ENCODE measurements at regions not wholly inside any gene's neighbourhood (a gene's known extent, or its start where the extent isn't known, plus 50 kb on each side); places are given as distances from the start of the nearest gene placed in this dataset.
"Not testable (repeated sequence)": the region's sequence is repeated elsewhere in the genome, so short reads cannot be mapped to it uniquely, and the experiment has no call there.

DNA sequence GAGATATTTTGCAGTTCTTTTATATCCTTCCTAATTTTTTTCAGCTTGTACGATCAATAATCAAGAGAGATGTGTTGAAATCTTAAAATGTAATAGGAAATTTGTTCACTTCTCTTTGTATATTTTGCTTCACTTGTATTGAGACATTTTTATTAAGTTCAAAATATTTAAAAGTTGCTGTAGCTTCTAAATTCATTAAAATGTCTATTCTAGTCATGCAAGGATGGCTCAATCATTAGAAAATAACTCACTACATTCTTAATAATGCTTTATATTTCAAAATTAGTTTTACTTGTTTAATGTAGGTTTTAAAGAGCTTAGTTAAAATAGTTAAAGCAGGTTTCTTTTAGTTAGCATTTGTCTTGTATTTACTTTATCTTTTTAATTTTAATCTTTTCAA lies 308.4 kb downstream of the CYRIA start:
- DNase-seq, result no peak

DNA sequence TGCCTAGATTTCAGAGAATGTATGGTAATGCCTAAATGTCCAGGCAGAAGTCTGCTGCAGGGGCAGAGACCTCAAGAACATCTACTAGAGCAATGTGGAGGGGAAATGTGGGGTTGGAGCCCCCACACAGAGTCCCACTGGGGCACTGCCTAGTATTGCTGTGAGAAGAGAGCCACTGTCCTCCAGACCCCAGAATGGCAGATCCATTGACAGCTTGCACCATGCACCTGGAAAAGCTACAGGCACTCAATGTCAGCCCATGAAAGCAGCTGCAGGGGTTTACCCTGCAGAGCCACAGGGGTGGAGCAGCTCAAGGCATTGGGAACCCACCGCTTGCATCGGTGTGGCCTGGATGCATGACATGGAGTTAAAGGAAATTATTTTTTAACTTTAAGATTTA lies 314.1 kb downstream of the CYRIA start:
- DNase-seq, result no peak

DNA sequence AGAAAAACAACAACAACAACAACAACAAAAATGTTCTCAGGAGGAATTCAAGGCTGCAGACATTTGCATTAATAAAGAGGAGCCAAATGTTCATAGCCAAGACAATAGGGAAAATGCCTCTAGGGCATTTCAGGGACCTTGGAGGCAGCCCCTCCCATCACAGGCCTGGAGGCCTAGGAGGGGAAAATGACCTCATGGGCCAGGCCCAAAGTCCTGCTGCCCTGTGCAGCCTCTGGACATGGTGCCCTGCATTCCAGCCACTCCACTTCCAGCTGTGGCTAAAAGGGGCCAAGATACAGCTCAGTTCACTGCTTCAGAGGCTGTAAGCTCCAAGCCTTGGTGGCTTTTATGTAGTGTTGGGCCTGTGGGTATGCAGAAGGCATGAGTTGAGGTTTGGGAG lies 314.5 kb downstream of the CYRIA start:
- no peak for DNase-seq

DNA sequence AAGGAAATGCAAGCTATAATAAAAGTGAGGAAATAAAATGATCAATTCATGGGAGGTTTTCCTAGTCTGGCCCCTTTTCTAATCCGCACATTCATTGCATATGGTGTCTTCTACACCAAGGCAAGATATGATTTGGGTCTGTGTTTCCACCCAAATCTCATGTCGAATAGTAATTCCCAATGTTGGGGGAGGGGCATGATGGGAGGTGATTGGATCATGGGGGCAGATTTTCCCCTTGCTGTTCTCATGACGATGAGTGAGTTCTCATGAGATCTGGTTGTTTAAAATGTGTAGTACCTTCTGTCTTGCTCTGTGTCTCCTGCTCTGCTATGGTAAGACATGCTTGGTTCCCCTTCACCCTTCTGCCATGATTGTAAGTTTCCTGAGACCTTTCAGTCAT lies 315.4 kb downstream of the CYRIA start:
- no peak for DNase-seq

DNA sequence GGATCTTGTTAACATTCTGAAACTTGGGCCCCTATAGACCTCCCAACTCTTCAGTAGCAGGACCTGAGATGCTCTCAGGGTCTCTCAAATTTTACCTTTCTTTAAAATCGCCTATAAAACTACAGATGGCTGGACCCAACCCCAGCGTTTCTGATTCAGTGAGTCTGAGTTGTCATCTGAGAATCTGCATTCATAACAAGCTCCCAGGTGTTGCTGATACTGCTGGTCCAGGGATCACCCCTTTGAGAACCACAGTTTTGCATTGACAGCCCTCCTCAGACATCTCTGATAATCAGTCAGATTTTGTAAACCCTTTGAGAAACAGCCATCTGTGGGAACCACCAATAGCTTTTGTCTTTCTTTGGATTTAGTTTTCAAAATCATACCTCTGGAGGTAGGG lies 315.8 kb downstream of the CYRIA start:
- no peak for DNase-seq

DNA sequence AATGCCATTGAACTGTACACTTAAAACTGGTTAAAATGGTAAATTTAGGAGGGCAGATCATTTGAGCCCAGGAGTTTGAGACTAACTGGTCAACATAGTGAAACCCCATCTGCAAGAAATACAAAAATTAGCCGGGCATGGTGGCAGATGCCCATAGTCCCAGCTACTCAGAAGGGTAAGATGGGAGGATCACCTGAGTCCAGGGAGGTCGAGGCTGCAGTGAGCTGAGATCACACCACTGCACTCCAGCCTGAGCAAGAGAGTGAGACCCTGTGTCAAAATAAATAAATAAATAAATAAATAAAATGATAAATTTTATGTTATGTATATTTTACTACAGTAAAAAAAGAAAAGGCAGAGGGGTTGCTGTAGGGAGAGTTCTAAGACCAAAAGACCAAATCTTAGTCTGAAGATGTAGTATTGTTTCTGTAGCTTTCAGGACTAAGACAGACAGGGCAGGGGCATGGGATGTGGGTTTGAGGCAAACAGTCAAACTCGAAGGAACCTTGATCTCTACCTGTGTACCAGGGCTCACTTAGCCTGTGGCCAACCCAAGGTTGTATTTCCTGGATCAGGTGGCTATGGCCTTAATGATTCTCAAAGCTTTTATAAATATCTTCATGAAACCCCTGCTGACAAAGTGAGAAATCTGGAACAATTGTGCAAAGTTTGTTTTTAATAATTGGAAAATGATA lies 316.7 kb downstream of the CYRIA start:
- DNase-seq, result no peak

DNA sequence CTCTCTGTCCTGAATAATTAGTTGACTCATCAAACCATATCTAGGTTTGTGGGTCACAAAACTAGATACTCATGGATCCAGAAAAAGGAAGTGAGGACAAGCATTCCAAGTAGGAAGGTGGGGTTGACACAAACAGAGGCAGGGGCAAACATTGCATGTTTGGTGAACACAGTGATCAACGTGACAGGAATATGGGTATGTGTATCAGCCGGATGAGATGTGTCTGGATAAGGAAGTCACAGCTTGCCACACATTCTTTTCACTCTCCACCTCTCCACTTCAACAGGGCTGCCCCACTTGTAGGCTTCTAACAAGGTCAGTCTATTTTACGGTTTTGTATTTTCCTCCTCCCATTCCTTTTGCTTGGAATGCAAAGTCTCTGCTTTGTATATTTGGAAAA lies 319.0 kb downstream of the CYRIA start:
- DNase-seq, result no peak

DNA sequence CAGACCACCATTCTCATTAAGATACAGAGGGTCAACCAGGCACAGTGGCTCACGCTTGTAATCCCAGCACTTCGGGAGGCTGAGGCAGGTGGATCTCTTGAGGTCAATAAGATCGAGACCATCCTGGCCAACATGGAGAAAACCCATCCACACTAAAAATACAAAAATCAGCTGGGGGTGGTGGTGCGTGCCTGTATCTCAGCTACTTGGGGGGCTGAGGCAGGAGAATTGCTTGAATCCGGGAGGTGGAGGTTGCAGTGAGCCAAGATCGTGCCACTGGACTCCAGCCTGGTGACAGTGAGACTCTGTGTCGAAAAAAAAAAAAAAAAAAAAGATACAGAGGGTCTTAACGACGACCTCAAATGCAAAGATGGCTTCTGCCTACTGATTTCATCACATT lies 320.4 kb downstream of the CYRIA start:
- DNase-seq, result not testable (repeated sequence)

DNA sequence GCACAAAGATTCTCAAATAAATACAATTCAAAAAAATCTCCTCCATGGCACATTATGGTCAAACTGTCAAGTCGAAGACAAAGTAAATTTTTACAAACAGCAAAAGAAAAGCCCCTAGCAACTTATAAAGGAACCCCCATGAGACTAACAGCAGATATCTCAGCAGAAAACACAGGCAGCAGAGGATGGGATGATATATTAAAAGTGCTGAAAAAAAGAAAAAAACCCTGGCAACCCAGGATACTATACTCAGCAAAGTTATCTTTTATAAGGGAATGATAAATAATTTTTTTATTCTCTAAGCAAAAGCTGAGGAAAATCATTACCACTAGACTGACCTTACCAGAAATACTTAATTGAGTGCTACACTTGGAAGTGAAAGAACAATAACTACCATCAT lies 326.4 kb downstream of the CYRIA start:
- DNase-seq, result no peak

DNA sequence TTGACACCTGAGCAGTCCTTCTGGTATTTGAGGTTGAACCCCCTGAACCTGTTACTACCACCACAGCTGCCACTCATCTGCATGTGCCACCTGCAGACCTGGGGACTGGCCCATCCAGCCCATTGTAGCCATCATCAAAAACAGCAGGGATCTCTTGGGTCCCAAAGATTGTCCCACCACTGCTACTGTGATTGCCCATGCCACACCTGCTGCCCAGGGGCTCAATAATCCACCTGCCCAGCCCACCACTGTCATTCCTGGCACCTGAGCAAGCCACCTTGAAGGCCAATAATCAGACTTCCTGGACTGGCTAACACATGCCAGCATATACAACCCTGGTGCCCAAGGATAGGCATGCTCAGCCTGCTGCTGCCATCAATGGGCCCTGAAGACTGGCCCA lies 327.6 kb downstream of the CYRIA start:
- no peak for DNase-seq

DNA sequence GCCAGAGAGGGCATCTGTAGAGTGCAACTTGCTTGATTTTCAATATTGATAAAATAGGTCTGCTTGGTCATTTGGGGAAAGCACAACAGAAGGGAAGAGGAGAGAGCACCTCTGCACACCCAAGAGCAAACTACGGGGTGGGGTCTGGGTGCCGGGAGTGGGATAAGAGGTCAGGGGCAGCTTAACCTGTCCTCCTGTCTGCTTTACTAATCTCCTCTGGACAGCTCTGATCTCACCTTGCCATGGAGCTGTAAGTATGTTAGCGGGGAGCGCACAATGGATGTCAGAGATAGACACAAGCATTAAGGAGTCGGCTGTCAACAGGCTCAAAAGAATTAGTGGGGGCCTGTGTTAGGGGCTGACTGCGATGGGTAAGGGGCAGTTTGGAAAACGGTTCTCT lies 328.7 kb downstream of the CYRIA start:
- no peak for DNase-seq

DNA sequence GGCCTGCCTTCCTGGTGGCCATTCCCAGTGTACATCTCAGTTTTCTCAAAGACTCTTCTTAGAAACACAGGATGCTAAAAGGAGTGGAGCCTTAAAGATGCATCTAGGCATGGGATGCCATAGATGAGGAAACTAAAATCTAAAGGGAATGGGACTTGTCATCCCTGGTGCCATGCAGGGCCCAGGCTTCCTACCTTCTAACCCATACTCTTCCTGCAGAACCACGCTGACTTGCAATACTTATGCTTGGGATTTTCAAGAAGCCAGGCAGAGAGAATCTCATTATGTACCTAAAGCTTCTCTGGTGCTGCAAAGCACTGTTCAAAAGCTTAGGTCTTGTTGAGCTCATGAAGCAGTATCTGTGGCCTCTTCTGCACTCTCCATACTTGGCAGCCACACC lies 329.1 kb downstream of the CYRIA start:
- DNase-seq, result no peak

DNA sequence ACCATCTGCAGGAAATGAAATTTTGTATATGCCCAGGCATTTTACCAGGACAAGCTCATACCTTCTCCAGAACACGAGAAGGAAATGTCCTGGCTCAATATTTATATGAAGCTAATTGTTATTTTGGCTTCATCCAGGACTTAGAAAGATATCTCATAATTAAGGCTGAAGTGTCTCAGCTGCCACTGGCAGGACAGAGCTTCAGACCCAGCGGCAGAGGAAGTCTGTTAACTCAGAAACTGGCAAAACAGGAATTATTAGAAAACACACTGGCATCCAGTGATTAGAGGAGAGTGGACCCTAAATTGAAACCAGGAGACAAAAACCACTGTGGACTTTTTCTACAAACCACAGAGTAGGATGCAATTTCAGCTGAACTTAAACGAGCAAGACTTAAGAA lies 329.7 kb downstream of the CYRIA start:
- no peak for DNase-seq

DNA sequence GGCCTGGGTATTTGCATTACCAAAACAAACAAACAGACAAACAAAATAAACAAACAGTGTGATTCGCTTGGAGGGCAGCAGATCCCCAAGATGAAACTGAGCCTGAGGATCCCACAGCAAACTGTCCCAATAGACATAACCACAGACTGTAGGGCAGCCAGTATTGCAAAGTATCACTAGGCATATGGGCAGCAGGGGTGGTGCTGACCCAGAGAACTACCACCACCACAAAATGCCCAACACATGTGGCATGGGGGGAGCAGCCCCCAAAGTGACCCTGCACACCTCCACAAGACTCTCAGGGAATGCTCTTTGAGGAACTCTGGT lies 330.1 kb downstream of the CYRIA start:
- no peak for DNase-seq

DNA sequence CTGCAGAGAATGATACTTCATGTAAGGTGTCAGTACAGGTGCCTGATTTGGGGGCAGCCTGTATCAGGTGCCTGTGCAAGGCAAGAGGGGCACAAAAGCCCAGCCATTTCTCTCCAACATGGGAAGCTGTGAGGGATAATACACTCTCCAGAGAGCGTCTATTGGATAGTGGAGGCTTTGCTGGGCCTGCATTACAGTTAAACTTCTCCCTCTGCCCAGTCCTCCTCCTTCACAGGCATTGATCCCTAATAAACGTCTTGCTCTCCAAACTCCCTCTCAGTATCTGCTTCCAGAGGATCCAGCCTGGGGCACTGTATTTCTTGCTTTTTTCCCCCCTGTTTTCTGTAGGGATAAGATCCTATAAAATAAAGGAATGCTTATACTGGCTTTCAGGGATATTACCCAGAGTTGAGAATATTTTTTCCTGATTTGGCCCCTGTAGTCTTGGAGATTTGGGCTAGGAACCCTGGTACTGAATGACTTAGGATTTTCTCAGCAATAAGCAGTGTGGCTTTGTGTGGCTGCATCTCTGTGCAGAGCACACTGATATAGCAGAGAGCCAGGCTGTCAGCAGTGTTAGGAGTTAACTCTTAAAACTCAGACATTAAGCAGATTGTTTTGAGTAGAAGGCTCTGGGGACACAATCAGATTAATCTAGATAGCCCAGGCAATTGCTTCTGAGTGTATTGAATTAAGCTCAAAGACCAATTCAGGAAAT lies 330.6 kb downstream of the CYRIA start:
- DNase-seq, result no peak

DNA sequence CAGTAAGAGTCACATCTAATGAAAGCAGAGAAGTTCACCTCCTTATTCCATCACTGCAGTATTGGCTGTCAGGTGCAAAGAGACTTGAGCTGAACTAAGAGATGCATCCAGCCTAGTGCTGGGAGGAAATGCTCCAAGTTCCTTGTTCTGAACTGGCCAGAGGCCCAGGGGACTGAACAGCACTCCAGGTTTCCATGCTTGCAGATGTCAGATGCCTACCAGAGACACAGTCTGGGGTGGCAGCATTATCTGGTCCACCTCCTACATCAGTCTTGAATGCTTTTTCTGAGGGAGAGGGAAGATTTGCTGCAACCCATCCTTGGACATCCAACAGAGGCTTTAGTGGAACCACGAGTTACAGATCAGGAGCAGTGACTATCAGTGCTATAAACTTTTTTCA lies 331.3 kb downstream of the CYRIA start:
- DNase-seq, result no peak

DNA sequence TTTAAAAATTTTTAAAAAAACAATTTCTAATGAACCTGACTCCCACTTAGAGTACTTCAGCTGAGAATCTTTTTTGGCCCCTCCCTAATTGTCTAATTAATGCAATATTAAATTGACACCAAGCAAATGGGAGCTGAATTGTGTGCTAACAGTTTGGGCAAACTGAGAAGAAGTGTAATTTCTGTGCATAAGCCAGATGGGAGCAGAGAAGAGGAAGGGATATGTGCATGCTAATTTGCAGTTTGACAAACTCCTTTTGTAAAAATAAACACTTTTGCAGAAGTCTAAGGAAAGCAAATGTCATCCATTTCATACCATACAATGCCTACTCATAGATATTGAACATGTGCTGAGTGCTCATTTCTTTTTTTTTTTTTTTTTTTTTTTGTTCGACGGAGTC lies 332.0 kb downstream of the CYRIA start:
- no peak for DNase-seq

DNA sequence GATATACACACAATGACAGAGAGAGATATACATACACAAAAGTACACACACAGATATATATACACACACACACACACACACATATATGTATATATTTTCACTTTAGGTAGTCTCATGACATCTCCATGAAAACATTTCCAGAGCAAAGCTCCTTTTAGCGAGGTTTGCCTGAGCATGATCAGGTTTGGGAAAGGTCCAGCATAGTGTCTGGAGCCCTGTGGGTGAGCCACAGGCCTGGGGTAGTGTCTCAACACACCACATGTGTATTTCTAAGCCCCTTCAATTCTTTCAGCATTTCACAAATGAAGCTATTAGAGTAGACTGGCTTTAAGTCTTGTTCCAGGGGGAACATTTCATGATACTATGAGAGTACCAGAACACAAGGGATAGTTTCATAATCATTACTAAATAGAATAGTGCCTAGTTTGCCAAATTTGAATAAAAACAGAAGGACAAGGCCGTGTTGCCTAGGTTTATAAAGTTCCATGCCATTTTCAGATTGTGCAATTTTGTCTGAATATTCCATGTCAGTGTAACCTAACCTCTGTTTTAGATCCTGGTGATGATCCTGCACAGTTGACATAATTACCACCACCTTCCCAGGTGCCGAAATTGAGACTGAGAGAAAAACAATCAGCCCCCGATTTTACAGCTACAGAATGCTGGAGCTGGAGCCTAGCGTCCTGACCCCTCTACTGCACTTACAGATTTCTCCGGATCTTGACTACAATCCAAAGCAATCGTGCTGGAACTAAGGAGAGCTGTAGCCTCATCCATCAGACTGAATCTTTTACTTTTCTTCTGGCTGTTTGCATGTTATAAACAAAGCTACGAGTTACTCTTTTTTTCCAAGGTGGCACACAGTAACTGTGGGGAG lies 332.7 kb downstream of the CYRIA start:
- DNase-seq, result no peak

DNA sequence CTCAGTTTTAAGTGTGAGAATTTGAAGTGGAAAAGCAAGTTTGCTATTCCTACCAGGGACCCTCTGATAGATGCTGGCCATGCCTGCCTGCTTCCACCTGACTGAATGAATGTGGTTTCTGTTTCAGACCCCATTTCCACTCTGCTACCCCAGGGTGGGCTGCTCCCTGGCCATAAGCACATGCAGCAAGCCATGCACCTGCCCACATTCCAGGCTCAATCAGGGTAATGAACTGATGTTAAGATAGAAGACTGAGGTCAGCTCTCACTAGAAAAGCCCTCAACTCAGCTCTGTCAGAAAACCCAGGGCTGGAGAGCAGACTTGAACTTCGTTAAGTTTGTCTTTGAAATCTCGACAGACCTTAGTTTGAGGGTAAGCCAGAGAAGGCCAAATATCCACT lies 333.9 kb downstream of the CYRIA start:
- DNase-seq, result no peak

DNA sequence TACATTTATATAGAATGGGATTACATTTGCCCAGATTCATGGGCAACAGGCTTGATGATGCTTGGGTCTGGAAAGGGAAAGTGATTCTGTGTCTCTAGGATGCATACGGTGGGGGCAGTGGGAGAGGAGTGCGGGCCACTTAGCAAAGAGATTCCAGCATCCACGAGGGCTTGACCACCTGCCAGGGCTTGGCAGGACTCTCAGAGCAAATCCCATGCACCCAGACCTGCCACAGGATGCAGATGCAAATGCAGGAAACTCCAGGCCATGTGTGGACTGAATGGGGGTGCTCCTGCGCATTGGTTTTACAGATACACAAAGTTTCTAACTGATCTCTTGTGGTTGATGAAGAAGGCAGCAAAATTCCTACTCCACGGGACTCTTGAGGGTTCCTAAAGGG lies 334.7 kb downstream of the CYRIA start:
- DNase-seq, result no peak

DNA sequence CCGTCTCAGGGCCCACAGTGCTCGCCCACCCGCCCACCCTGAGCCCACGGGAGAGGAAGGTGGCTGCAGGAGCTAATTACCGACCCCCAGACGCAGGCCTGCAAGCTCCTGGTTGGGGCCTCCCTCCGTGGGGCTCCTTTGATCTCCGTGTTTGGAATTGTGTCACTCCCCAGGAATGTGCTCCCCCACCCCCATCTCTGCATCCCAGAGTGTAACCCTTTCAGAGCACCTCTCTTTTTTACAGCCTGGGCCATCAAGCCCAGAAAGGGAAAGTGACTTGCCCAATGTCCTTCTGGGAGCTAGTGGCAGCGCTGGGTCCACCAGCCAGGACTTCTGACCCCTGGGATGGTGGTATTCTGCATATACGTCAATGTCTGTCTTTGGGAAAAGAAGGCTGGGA lies 335.1 kb downstream of the CYRIA start:
- DNase-seq, result no peak

DNA sequence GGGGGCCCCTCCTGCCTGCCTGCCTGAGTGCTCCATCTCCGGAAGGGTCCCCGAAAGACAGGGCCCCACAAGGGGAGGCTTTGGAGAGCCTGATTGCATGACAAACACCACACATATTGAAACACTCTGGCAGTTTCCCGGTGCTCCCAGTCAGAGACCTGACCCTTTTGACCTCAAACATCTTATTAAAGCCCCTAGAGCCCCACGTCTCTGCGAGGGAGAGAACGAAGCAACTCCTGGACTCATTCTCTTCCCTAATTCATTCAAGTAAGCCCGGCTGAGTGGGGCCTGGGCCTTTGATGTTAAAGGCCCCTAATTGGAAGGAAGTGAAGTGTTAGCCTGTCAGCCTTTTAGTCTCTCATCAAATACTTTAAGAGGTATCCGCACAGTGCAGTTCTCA lies 335.6 kb downstream of the CYRIA start:
- DNase-seq, result no peak

DNA sequence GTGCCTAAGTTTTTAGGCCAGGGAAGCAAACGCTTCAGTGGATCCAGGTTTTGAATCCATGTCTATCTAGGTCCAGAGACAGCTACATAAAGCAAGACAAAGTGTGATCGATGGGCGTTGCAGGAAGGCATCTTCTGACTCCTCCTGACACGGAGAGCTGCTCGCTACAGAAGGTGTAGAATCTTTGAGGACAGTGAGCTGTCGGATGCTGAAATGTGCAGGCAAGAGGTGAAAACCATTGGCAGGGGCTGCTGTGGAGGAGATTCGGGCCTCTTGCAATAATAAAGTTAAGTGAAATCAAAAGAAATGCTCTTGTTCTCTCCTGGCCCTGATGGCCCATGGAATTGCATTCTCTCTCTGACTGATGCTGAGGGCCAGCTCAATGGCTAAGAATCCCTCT lies 336.2 kb downstream of the CYRIA start:
- DNase-seq, result no peak

DNA sequence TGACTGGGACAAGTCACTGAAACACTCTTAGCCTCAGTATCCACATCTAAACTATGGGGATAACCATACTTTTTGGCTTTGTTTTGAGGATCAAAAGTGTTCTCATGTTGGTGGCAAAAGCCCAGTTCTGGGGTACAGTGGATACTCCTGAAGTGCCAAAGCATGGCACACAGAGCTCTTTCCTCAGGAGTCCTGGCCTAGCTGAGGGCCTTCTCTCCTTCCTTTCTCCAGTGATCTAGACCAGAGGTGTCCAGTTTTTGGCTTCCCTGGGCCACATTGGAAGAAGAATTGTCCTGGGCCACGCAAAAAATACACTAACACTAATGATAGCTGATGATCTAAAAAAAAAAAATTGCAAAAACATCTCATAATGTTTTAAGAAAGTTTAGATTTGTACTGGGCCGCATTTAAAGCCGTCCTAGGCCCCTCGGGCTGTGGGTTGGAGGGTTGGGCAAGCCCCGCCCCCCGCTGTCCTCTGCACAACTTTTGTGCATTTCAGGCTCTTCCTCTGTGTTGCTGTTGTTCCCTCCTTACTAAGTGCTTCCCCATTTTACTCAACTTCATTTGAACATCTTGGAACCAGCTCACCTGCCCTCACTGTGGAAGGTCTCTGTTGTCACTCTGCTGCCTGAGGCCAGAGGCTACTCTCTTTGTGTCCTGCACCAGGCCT lies 337.0 kb downstream of the CYRIA start:
- no peak for DNase-seq

Measured in activated T-cell treated with anti-CD3 and anti-CD28 coated beads, Interleukin-2, amount 50 U/mL, for 1 hour (primary cell).